Hepatocyte (in vitro differentiated cells): ENCODE measurements at regions not wholly inside any gene's neighbourhood (a gene's known extent, or its start where the extent isn't known, plus 50 kb on each side); places are given as distances from the start of the nearest gene placed in this dataset.
A peak's percentile ranks its signal among the peaks of the same experiment; 100 is the strongest.

Experiments
- DNase-seq: peaks from one replicate; pipeline ENCODE4 v3.0.0-alpha.2; 2016; ENCODE audit warnings: low spot score
- H2AFZ ChIP-seq: fragments of 200-600 bp; sonication (generic); 2 replicates; pipeline ENCODE4 v1.6.0; 2016; ENCODE audit warnings: antibody characterized with exemption, mild to moderate bottlenecking
- H3K27ac ChIP-seq: fragments of 200-600 bp; sonication (generic); 2 replicates; pipeline ENCODE4 v1.5.1; 2016; ENCODE audit warnings: mild to moderate bottlenecking
- H3K27me3 ChIP-seq: fragments of 200-600 bp; sonication (generic); 2 replicates; pipeline ENCODE4 v1.6.1; 2016
- H3K36me3 ChIP-seq: fragments of 200-600 bp; sonication (generic); replicated peaks from 2 replicates; pipeline ENCODE4 v1.5.1; 2016; ENCODE audit warnings: low read depth; ENCODE audit not compliant: insufficient read depth
- H3K4me1 ChIP-seq: fragments of 200-600 bp; sonication (generic); 2 replicates; pipeline ENCODE4 v1.5.1; 2016; ENCODE audit warnings: mild to moderate bottlenecking, moderate library complexity; ENCODE audit not compliant: insufficient read depth
- H3K4me2 ChIP-seq: fragments of 200-600 bp; sonication (generic); 2 replicates; pipeline ENCODE4 v1.6.0; 2016
- H3K4me3 ChIP-seq: fragments of 200-600 bp; sonication (generic); 2 replicates; pipeline ENCODE4 v1.5.1; 2016; ENCODE audit warnings: mild to moderate bottlenecking
- H3K79me2 ChIP-seq: fragments of 200-600 bp; sonication (generic); 2 replicates; pipeline ENCODE4 v1.6.0; 2017; ENCODE audit warnings: mild to moderate bottlenecking
- H3K9me2 ChIP-seq: fragments of 200-600 bp; sonication (generic); replicated peaks from 2 replicates; pipeline ENCODE4 v1.6.0; 2017; ENCODE audit warnings: mild to moderate bottlenecking; ENCODE audit not compliant: insufficient read depth
- H3K9me3 ChIP-seq: fragments of 200-600 bp; sonication (generic); 2 replicates; pipeline ENCODE4 v1.5.1; 2016; ENCODE audit warnings: low read depth, mild to moderate bottlenecking
- H4K20me1 ChIP-seq: fragments of 200-600 bp; sonication (generic); 2 replicates; pipeline ENCODE4 v1.6.0; 2016; ENCODE audit warnings: mild to moderate bottlenecking; ENCODE audit not compliant: insufficient read depth, poor library complexity, severe bottlenecking
- EZH2 ChIP-seq: fragments of 200-600 bp; sonication (generic); IDR thresholded peaks from 2 replicates; pipeline ENCODE4 v1.6.1; 2016; ENCODE audit warnings: antibody characterized with exemption, mild to moderate bottlenecking, borderline replicate concordance
- EZH2phosphoT487 ChIP-seq: fragments of 200-600 bp; sonication (generic); IDR thresholded peaks from one replicate; pipeline ENCODE4 v1.6.1; 2018; ENCODE audit warnings: antibody characterized with exemption, mild to moderate bottlenecking, low read depth, moderate library complexity; ENCODE audit not compliant: unreplicated experiment, severe bottlenecking
- WGBS: methylation state at CpG from one replicate; pipeline ENCODE4 v1.1.6; 2016; ENCODE audit warnings: low lambda C conversion rate; ENCODE audit errors: missing lambda C conversion rate; 5-methylcytosine and 5-hydroxymethylcytosine counted together
- TF ChIP-seq, protein P1 (sequence below): fragments of 200-600 bp; sonication (generic); IDR thresholded peaks from 2 replicates; pipeline ENCODE4 v1.5.1; 2016; ENCODE audit warnings: antibody characterized with exemption, mild to moderate bottlenecking; ENCODE audit not compliant: poor library complexity

DNA sequence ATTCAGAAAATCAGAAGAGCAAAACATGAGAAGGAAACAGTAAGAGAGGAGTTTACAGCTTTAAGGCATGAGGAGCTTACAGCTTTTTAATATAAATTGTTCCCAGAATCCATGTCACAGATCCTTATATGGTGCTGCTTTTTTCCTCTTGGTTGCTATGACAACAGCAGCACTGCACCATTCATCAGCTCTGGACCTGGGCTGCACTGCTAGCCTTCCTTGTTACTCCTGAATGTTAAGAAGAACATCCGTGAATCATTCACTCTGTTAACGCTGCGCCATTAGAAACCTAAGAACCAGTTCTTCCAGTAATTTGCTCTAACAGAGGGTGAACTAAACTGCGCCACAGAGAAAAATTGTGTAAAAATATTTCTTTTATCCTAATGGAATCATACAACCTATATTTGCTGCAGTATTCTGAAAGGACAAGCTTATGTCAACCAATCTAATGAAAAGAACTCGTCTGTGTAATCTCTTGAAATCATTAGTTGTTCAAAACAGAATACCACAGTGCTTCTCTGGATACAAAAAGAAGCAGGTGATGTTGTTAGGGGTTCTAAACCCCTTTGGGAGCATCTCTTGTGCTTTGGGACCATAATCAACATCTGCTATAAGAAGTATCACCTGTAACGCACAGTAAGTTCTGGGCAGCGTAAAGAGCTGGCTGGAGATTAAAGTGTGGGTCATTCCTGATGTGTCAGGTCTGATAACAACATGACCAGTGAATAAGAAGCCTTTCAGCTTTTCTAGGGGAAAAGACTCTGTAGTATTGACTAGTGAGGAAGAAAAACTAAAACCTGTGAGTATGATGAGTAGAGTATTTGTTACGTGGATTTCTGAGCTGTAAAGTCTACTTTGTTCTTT, 151.2 kb downstream of the TANC2 start:
- Histone ChIP-seq H2AFZ (no peak overlapping the region), H3K79me2 (no peaks in the 10 kb centered on the region), H3K9me2 (no peaks in the 10 kb centered on the region), H3K4me1 (no peaks in the 10 kb centered on the region), H3K36me3 (no peaks in the 10 kb centered on the region), H3K4me2 (no peak overlapping the region), H3K4me3 (no peak overlapping the region), H3K9me3 (no peaks in the 10 kb centered on the region), H3K27me3 (no peaks in the 10 kb centered on the region), H4K20me1 (no peaks in the 10 kb centered on the region), H3K27ac (peak overlapping the region; percentile 9)
- 73% methylated on average over 8 of the region's 8 CpGs for WGBS
- TF ChIP-seq EZH2: no peak
- TF ChIP-seq, protein P1, sequence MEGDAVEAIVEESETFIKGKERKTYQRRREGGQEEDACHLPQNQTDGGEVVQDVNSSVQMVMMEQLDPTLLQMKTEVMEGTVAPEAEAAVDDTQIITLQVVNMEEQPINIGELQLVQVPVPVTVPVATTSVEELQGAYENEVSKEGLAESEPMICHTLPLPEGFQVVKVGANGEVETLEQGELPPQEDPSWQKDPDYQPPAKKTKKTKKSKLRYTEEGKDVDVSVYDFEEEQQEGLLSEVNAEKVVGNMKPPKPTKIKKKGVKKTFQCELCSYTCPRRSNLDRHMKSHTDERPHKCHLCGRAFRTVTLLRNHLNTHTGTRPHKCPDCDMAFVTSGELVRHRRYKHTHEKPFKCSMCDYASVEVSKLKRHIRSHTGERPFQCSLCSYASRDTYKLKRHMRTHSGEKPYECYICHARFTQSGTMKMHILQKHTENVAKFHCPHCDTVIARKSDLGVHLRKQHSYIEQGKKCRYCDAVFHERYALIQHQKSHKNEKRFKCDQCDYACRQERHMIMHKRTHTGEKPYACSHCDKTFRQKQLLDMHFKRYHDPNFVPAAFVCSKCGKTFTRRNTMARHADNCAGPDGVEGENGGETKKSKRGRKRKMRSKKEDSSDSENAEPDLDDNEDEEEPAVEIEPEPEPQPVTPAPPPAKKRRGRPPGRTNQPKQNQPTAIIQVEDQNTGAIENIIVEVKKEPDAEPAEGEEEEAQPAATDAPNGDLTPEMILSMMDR: no peak
- no peak for TF ChIP-seq EZH2phosphoT487
- DNase-seq: peak; percentile 64

DNA sequence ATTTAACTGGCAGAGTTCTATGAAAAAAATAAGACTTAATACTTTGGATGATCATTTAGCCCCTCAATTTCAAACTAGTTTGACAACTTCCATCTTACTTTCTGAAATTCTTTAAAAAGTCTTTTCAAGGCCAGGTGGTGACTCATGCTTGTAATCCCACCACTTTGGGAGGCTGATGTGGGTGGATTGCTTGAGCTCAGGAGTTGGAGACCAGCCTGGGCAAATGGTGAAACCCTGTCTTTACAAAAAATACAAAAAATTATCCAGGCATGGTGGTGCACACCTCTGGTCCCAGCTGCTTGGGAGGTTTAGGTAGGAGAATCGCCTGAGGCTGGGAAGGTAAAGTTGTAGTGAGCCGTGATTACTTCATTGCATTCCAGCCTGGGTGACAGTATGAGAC, 154.4 kb downstream of the TANC2 start:
- Histone ChIP-seq H3K4me2 (no peak overlapping the region), H3K79me2 (no peaks in the 10 kb centered on the region), H3K9me2 (no peaks in the 10 kb centered on the region), H3K36me3 (no peaks in the 10 kb centered on the region), H3K27ac (no peak overlapping the region), H4K20me1 (no peaks in the 10 kb centered on the region), H2AFZ (no peak overlapping the region), H3K27me3 (no peaks in the 10 kb centered on the region), H3K4me1 (no peaks in the 10 kb centered on the region), H3K9me3 (no peaks in the 10 kb centered on the region), H3K4me3 (no peak overlapping the region)
- TF ChIP-seq, protein P1: no peak
- TF ChIP-seq EZH2phosphoT487: no peak
- no peak for TF ChIP-seq EZH2
- DNase-seq: no peak
- 100% methylated on average over 2 of the region's 2 CpGs for WGBS

DNA sequence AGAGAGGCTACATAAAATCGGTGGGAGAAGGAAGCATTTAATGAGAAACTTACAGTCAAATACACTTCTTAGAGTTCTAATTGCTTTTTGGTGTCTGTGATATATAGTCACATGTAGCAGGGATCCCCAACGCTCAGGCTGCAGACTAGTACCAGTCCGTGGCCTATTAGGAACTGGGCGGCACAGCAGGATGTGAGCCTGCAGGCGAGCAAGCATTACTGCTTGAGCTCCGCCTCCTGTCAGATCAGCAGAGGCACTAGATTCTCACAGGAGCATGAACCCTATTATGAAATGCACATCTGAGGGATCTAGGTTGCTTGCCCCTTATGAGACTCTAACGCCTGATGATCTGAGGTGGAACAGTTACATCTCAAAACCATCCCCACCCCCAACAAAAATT, 158.5 kb downstream of the TANC2 start:
- DNase-seq: no peak
- Histone ChIP-seq H4K20me1 (no peaks in the 10 kb centered on the region), H3K9me3 (no peaks in the 10 kb centered on the region), H3K27me3 (no peaks in the 10 kb centered on the region), H3K9me2 (no peaks in the 10 kb centered on the region), H3K79me2 (no peaks in the 10 kb centered on the region), H2AFZ (no peak overlapping the region), H3K27ac (no peak overlapping the region), H3K36me3 (no peaks in the 10 kb centered on the region), H3K4me2 (no peak overlapping the region), H3K4me1 (no peaks in the 10 kb centered on the region), H3K4me3 (no peak overlapping the region)
- TF ChIP-seq, protein P1: no peak
- no peak for TF ChIP-seq EZH2phosphoT487
- no peak for TF ChIP-seq EZH2
- 84% methylated on average over 7 of the region's 7 CpGs for WGBS
